ENCODE measurements at regions not wholly inside any gene's neighbourhood (a gene's known extent, or its start where the extent isn't known, plus 50 kb on each side); places are given as distances from the start of the nearest gene placed in this dataset.

DNA sequence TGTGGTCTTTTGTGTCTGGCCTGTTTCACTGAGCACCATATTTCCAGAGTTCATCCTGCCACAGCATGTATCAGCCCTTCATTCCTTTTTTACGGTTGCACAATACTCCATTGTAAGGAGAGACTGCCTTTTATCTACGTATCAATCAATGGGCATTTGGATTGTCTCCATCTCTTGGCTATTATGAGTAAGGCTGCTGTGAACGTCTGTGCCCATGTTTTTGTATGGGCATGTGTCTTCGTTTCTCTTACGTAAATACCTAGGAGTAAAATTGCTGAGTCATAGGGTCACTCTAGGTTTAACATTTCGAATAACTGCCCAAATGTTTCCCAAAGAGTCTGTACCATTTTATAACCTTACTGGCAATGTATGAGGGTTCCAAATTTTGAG lies 202.8 kb upstream of the FOXF1 start:
- ChIA-PET POLR2A (ENCODE audit: unreplicated experiment) (no interaction called here), CTCF (no interaction called here)
- Histone ChIP-seq H3K27me3 (ENCODE audit: insufficient read depth, low read depth) (peaks cover 81% of the 10 kb centered on the region), H3F3A (ENCODE audit: insufficient read depth, low read depth) (no peaks in the 10 kb centered on the region), H3K9me2 (ENCODE audit: insufficient read depth) (no peaks in the 10 kb centered on the region), H3K36me3 (ENCODE audit: low read depth) (no peaks in the 10 kb centered on the region), H3K4me3 (no peak overlapping the region), H4K20me1 (ENCODE audit: insufficient read depth) (no peaks in the 10 kb centered on the region), H3K4me2 (no peak overlapping the region), H3K79me2 (ENCODE audit: low read depth) (no peaks in the 10 kb centered on the region), H3K4me1 (replicated peaks; ENCODE audit: insufficient read depth) (no peaks in the 10 kb centered on the region), H3K9me3 (ENCODE audit: insufficient read depth, low read depth) (no peaks in the 10 kb centered on the region), H2AFZ (no peak overlapping the region), H3K27ac (no peak overlapping the region)
- intact Hi-C loops (cut with micrococcal nuclease; ENCODE audit: unreplicated experiment): no loop called here
- TF ChIP-seq, protein P1, sequence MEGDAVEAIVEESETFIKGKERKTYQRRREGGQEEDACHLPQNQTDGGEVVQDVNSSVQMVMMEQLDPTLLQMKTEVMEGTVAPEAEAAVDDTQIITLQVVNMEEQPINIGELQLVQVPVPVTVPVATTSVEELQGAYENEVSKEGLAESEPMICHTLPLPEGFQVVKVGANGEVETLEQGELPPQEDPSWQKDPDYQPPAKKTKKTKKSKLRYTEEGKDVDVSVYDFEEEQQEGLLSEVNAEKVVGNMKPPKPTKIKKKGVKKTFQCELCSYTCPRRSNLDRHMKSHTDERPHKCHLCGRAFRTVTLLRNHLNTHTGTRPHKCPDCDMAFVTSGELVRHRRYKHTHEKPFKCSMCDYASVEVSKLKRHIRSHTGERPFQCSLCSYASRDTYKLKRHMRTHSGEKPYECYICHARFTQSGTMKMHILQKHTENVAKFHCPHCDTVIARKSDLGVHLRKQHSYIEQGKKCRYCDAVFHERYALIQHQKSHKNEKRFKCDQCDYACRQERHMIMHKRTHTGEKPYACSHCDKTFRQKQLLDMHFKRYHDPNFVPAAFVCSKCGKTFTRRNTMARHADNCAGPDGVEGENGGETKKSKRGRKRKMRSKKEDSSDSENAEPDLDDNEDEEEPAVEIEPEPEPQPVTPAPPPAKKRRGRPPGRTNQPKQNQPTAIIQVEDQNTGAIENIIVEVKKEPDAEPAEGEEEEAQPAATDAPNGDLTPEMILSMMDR (conservative IDR thresholded peaks at IDR 0.05): no peak
- no peak for TF ChIP-seq EZH2 (IDR thresholded peaks at IDR 0.05; ENCODE audit: low read depth)
- BruUV-seq (replicated peaks): no TSS peak
- DNase-seq: no peak

GRCh38 chr16:86308514-86308913 lies 201.8 kb upstream of the FOXF1 start:
- no peak overlapping the region for H3K27ac ChIP-seq
- no peak overlapping the region for H3K4me2 ChIP-seq
- no TSS peak for BruUV-seq (replicated peaks)
- no peaks in the 10 kb centered on the region for H3K9me2 ChIP-seq (ENCODE audit: insufficient read depth)
- no peaks in the 10 kb centered on the region for H3K79me2 ChIP-seq (ENCODE audit: low read depth)
- TF ChIP-seq, protein P1 (conservative IDR thresholded peaks at IDR 0.05): no peak
- TF ChIP-seq EZH2 (IDR thresholded peaks at IDR 0.05; ENCODE audit: low read depth): no peak
- H3K27me3 ChIP-seq (ENCODE audit: insufficient read depth, low read depth): peaks cover 81% of the 10 kb centered on the region
- no peak for DNase-seq
- no peaks in the 10 kb centered on the region for H4K20me1 ChIP-seq (ENCODE audit: insufficient read depth)
- no peaks in the 10 kb centered on the region for H3K36me3 ChIP-seq (ENCODE audit: low read depth)
- H2AFZ ChIP-seq: no peak overlapping the region
- no peaks in the 10 kb centered on the region for H3K4me1 ChIP-seq (replicated peaks; ENCODE audit: insufficient read depth)
- ChIA-PET CTCF (no interaction called here), POLR2A (ENCODE audit: unreplicated experiment) (no interaction called here)
- H3K4me3 ChIP-seq: no peak overlapping the region
- no peaks in the 10 kb centered on the region for H3F3A ChIP-seq (ENCODE audit: insufficient read depth, low read depth)
- intact Hi-C loops (cut with micrococcal nuclease; ENCODE audit: unreplicated experiment): no loop called here
- no peaks in the 10 kb centered on the region for H3K9me3 ChIP-seq (ENCODE audit: insufficient read depth, low read depth)

GRCh38 chr16:86313631-86314030 lies 196.7 kb upstream of the FOXF1 start:
- no TSS peak for BruUV-seq (replicated peaks)
- intact Hi-C loops (cut with micrococcal nuclease; ENCODE audit: unreplicated experiment): no loop called here
- H3K9me3 ChIP-seq (ENCODE audit: insufficient read depth, low read depth): no peaks in the 10 kb centered on the region

More at GRCh38 chr16:86313631-86314030, 196.7 kb upstream of the FOXF1 start:
- H4K20me1 ChIP-seq (ENCODE audit: insufficient read depth): no peaks in the 10 kb centered on the region
- H3K9me2 ChIP-seq (ENCODE audit: insufficient read depth): no peaks in the 10 kb centered on the region
- TF ChIP-seq, protein P1 (conservative IDR thresholded peaks at IDR 0.05): no peak
- no peak for TF ChIP-seq EZH2 (IDR thresholded peaks at IDR 0.05; ENCODE audit: low read depth)
- ChIA-PET POLR2A (ENCODE audit: unreplicated experiment) (no interaction called here), CTCF (no interaction called here)
- H3K4me2 ChIP-seq: no peak overlapping the region
- H3K4me1 ChIP-seq (replicated peaks; ENCODE audit: insufficient read depth): no peaks in the 10 kb centered on the region
- H3K36me3 ChIP-seq (ENCODE audit: low read depth): no peaks in the 10 kb centered on the region
- DNase-seq: no peak
- no peaks in the 10 kb centered on the region for H3F3A ChIP-seq (ENCODE audit: insufficient read depth, low read depth)
- no peak overlapping the region for H2AFZ ChIP-seq
- no peaks in the 10 kb centered on the region for H3K79me2 ChIP-seq (ENCODE audit: low read depth)
- H3K27ac ChIP-seq: no peak overlapping the region
- peaks cover 81% of the 10 kb centered on the region for H3K27me3 ChIP-seq (ENCODE audit: insufficient read depth, low read depth)
- H3K4me3 ChIP-seq: no peak overlapping the region

Data from PC-9 (cell line).